ENCODE measurements at regions not wholly inside any gene's neighbourhood (a gene's known extent, or its start where the extent isn't known, plus 50 kb on each side); places are given as distances from the start of the nearest gene placed in this dataset.
"Not testable (repeated sequence)": the region's sequence is repeated elsewhere in the genome, so short reads cannot be mapped to it uniquely, and the experiment has no call there.

- no peak for DNase-seq
Observed at GRCh38 chr7:96561892-96562291, 147.8 kb downstream of the SEM1 start.

DNA sequence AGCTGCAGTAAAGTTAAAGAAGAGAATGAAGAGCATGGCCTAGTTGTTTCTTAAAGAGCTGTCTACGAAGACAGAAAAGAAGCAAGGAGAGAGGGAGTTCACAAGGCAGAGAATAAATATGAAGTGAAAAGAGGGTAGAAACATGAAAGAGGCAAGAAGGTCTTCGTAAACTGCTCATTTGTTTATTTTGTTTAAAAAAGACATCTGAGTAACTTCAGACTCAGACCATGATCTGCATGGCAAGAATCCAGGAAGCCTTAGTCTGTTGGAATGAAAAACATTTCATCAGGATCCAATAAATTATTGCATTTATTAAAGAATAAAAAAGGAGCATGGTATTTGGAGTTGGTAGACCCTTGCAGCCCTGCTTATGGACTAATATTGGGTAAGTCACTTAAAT is 151.1 kb downstream of the SEM1 start:
- DNase-seq: no peak

GRCh38 chr7:96558093-96558492 is 151.6 kb downstream of the SEM1 start:
- DNase-seq: no peak

DNA sequence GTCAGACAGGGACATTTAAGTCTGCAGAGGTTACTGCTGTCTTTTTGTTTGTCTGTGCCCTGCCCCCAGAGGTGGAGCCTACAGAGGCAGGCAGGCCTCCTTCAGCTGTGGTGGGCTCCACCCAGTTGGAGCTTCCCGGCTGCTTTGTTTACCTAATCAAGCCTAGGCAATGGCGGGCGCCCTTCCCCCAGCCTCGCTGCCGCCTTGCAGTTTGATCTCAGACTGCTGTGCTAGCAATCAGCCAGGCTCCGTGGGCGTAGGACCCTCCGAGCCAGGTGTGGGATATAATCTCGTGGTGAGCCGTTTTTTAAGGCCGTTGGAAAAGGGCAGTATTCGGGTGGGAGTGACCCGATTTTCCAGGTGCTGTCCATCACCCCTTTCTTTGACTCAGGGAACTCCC is 152.0 kb downstream of the SEM1 start:
- not testable (repeated sequence) for DNase-seq

DNA sequence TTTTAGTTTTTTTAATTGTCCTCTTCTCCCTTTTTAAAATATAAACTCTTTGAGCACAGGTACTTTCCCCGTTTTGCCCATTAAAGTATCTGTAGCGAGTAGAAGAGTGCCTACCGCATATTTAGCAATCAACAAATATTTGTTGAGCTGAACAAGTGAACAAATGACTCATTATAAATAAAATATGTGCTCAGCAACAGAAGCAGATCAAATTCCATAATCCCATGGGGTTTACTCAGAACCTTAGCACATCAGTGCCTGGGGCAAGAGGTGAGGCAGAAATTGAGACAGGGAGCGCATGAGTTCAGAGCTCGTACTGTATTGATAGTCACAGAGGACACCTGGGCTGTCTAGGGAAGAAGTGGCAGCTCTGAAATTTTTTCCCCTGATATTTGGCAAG is 161.0 kb downstream of the SEM1 start:
- no peak for DNase-seq

DNA sequence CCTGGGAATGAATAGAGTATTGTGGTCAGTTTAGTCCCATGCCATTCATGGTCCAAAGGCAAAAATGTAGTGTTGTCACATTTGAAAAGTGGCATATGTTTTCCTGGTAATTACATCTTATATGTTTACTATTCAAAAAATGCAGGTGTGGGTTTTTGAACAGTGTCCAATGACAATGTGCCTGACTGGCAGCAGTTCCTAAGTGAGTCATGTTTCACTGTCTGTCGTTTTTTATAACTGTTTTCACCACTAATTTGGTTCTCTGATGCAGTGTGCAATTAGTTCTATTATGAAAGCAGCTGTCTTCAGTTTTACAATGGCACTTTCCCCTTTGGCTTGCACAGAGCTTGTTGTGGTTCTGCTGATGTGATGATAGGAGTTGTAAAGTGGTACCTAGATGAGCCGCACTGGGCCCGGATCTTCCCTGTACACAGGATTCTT is 162.3 kb downstream of the SEM1 start:
- DNase-seq: no peak

DNA sequence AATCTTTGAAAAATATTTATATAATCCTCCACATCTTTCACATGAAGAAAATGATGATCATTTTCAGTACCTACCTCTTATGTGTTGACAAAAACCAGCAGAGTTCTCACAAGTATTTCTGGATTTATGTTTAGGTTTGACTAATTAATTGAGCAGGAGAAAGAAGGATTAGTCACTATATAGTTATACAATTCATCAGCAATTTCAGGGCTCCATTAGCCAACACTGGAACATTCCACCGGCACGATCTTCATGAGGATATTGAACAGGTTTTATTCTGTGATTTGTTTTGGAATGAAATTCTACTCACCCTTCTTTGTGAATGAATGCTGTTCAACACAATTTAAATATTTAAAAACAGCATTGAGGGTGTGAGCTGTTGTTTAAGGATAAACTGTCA is 163.2 kb downstream of the SEM1 start:
- DNase-seq: no peak

DNA sequence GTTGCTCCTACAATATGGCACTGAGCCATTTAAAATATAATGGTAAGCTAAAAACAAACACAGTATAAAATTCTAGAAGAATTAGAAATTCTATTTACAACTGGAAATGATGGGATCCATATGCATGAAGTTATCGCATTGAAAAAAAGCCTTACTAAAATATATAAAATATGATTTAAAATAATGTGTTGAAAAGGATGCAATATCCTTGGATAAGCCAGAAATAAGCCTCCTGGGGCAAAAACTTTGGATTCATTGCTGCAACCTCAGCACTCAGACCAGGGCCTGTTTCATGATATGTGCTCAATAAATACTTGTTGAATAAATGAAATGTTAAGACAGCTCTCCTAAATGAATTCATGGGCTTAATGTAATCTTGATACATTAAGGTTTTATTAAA is 170.2 kb downstream of the SEM1 start:
- no peak for DNase-seq

- DNase-seq: no peak
Observed at GRCh38 chr7:96538632-96539031, 171.0 kb downstream of the SEM1 start.

GRCh38 chr7:96534221-96534620 is 175.4 kb downstream of the SEM1 start:
- DNase-seq: no peak

GRCh38 chr7:96532428-96532935 is 177.2 kb downstream of the SEM1 start:
- DNase-seq: no peak

DNA sequence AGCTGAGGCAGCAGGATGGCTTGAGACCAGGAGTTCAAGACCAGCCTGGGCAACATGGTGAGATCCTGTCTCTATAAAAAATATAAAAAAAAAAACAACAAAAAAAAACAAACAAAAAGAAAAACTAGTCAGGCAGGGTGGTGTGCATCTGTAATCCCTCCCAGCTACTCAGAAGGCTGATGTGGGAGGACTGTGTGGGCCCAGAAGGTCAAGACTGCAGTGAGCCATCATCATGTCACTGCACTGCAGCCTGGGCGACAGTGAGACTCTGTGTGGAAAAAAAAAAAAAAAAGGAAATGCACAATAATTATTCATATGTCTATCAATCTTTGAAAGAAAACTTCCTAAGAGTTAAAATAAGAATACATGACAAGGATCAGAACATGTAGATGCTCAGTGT is 178.3 kb downstream of the SEM1 start:
- no peak for DNase-seq

DNA sequence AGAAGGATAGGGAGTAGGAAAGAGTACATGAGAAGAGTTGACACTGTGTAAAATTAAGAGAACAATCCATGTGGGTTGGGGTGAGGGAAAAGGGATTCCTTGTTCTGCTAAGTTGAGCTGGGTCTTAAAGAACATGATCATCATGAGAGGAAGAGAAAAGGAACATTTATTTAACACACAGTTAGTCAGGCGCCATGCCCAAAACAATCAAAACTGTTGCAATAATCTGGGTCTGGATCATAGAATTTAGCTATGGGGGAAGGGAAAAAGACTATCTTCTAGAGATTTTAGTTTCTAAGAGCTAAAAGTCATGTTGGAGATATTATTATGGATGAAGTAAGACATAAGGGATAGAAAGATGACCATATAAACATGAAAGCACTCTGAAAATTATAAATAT is 178.9 kb downstream of the SEM1 start:
- DNase-seq: no peak

- no peak for DNase-seq
Observed at GRCh38 chr7:96527133-96527827, 182.4 kb downstream of the SEM1 start.

GRCh38 chr7:96526496-96526895 is 183.2 kb downstream of the SEM1 start:
- DNase-seq: no peak

DNA sequence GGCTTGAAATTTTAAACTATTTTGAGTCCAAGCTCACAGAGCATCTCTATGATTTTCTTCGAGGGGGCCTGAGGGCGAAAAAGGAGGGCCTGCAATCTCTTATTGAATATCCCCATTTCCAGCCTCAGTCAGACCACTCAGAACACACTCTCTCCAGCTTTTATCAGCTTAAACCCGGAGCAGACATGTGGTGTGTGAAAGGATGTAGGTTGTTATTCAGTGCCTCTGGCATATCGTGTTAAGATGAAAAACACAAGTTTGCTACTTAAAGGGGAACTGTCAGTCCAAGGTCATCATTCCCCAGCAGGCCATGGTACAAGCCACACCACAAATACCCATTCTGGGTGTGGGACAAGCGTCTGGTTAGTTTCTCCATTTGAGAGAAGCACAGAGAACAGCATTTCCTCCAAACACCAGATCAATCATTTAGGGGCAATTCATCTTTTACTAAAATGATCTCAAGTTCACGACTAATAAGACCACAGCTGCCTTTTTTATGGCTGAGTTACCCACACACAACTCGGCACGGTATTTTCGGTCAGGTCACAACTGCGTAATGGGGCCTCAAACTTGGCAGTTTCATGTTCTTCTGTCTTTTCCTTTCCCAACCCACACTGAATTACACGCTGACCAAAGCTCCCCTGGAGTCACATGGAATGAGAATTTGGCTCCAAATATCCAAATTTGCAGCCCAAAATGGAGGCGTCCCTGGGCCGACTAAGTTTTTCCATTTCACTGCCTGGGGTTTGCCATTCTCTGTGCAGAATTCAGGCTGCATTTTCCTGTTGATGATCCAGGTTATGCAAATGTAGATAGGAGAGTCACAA is 188.4 kb downstream of the SEM1 start:
- DNase-seq: no peak

DNA sequence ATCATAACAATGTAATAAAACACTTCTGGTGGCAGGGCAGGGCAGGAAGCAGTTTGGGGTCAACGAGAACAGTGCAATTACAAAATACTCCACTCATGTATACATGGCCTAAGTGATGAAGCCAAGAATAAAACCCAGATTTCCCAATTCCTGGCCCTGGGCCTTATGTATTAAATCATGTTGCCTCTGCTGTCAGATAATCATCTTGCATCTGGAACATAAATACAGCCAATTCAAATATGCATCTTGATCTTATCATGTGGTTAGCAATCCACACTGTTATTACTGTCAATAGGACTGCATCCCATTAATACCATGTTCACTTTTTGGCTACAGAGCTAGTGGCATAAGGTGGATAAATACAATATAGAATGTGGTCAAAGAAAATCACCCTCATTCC is 186.5 kb upstream of the SLC25A13 start:
- DNase-seq: peak; percentile 9

DNA sequence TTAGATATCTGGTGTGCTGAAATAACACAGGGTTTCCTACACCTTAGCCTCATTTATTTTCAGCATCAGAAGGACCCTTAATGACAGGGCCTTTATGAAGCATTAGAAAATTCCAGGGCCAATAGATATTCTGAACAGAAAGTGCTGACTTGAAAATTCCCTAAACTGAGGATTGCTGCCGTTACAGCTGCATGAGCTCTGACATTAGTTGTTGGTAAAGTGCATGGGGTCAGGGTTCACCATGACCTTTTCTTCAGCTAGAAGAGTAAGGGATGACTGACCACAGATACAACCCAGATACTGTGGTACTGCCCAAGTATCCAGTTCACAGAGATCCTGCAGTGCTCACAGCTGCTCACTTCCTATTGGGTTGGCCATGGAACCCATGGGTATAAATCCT is 181.7 kb upstream of the SLC25A13 start:
- DNase-seq: no peak

- DNase-seq: no peak
Observed at GRCh38 chr7:96501318-96501717, 179.4 kb upstream of the SLC25A13 start.

- no peak for DNase-seq
Observed at GRCh38 chr7:96499532-96499931, 177.6 kb upstream of the SLC25A13 start.

DNA sequence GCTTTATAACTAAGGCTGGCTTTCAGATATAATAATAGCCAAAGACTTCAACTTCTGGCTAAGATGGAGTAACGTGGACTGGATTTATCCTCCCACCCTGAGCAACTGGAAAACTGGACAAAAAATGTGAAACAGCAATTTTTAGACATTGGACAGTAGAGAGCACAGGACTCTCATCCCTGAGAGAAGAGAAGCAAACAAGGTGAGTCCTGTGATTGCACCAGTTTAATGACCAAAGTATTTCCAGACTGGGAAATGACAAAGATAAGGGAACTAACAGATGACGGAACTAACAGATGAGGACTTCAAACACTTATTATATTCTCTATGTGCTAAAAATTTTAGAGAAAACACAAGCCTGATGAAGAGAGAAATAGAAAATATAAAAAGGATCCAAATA is 175.7 kb upstream of the SLC25A13 start:
- no peak for DNase-seq

GRCh38 chr7:96495751-96496216 is 173.9 kb upstream of the SLC25A13 start:
- no peak for DNase-seq

GRCh38 chr7:96486681-96487080 is 164.8 kb upstream of the SLC25A13 start:
- no peak for DNase-seq

GRCh38 chr7:96484845-96485244 is 162.9 kb upstream of the SLC25A13 start:
- DNase-seq: no peak
